ENCODE measurements at regions not wholly inside any gene's neighbourhood (a gene's known extent, or its start where the extent isn't known, plus 50 kb on each side); places are given as distances from the start of the nearest gene placed in this dataset.

DNA sequence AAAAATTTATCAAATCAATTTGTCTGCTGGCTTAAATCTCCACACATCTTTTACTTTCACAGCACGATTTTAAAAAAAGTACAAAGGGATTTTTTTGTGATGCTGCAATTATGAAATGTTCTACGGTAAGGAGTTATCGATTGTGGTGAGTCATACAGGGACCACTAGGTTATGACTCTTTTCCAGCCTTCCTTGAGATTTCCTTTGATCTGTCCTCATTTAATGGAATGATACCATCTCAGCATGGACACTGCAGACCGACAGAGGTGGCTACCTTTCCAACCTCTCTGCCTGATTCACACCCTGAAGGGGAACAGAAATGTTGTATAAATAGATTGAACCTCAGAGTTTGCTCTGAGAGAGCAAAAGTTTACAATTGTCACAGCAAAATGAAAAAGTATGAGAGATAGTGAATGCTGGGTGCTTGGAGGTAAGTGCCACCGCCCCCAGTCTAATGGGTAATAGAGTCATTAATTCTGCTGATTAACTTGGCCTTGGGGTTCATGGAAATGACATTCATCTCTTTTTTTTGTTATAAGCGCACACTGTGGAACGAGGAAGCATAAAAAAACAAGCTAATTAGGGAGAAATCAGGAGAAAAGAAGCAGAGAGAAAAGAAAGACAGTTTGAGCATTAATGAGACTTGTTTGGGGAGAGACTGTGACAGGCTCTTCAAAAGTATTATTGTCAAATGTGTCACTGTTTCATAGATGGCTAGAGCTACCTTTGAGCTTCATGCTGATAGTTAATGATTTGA, 306.0 kb downstream of the RNF144B start:
- TF ChIP-seq POLR2A (IDR thresholded peaks at IDR 0.05; ENCODE audit: low read depth, low read length): no peak
- no peak for TF ChIP-seq SMC3 (IDR thresholded peaks at IDR 0.05; ENCODE audit: low read depth, low read length)
- TF ChIP-seq, protein P1, sequence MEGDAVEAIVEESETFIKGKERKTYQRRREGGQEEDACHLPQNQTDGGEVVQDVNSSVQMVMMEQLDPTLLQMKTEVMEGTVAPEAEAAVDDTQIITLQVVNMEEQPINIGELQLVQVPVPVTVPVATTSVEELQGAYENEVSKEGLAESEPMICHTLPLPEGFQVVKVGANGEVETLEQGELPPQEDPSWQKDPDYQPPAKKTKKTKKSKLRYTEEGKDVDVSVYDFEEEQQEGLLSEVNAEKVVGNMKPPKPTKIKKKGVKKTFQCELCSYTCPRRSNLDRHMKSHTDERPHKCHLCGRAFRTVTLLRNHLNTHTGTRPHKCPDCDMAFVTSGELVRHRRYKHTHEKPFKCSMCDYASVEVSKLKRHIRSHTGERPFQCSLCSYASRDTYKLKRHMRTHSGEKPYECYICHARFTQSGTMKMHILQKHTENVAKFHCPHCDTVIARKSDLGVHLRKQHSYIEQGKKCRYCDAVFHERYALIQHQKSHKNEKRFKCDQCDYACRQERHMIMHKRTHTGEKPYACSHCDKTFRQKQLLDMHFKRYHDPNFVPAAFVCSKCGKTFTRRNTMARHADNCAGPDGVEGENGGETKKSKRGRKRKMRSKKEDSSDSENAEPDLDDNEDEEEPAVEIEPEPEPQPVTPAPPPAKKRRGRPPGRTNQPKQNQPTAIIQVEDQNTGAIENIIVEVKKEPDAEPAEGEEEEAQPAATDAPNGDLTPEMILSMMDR (conservative IDR thresholded peaks at IDR 0.05; ENCODE audit: low read depth, low read length): no peak
- TF ChIP-seq NFE2L2 (IDR thresholded peaks at IDR 0.05; ENCODE audit: low read depth, low read length): no peak
- no peak for TF ChIP-seq CEBPB (IDR thresholded peaks at IDR 0.05; ENCODE audit: low read depth, low read length)
- no peak for TF ChIP-seq CHD1 (IDR thresholded peaks at IDR 0.05; ENCODE audit: low read depth, low read length)
- no peak for TF ChIP-seq RAD21 (IDR thresholded peaks at IDR 0.05; ENCODE audit: low read length)
- TF ChIP-seq ELK1 (IDR thresholded peaks at IDR 0.05; ENCODE audit: borderline replicate concordance, low read depth, low read length): no peak
- TF ChIP-seq MXI1 (IDR thresholded peaks at IDR 0.05; ENCODE audit: borderline replicate concordance, low read depth, low read length): no peak
- TF ChIP-seq RFX5 (IDR thresholded peaks at IDR 0.05; ENCODE audit: low read depth, low read length): no peak
- TF ChIP-seq, protein P2, sequence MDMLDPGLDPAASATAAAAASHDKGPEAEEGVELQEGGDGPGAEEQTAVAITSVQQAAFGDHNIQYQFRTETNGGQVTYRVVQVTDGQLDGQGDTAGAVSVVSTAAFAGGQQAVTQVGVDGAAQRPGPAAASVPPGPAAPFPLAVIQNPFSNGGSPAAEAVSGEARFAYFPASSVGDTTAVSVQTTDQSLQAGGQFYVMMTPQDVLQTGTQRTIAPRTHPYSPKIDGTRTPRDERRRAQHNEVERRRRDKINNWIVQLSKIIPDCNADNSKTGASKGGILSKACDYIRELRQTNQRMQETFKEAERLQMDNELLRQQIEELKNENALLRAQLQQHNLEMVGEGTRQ (IDR thresholded peaks at IDR 0.05; ENCODE audit: low read depth, low read length): no peak
- TF ChIP-seq RCOR1 (IDR thresholded peaks at IDR 0.05; ENCODE audit: insufficient replicate concordance, low read length): no peak
- TF ChIP-seq MAFK (IDR thresholded peaks at IDR 0.05; ENCODE audit: low read depth, low read length): no peak
- no peak for TF ChIP-seq MAZ (IDR thresholded peaks at IDR 0.05; ENCODE audit: borderline replicate concordance, low read depth, low read length)

Data from IMR-90 (cell line).